GM12878 (cell line): ENCODE measurements at regions not wholly inside any gene's neighbourhood (a gene's known extent, or its start where the extent isn't known, plus 50 kb on each side); places are given as distances from the start of the nearest gene placed in this dataset.

Experiments used
- ATAC-seq: fragments of 200-7000 bp; cut with Tn5 transposase; 3 replicates; pipeline ENCODE4 v1.9.1; 2020; ENCODE audit warnings: mild to moderate bottlenecking, moderate library complexity
- BruUV-seq: library from RNA; stranded (reverse); fragments of 400-500 nt; replicated peaks from 2 replicates; lab custom pipeline; 2021; lab: Mats Ljungman, UMichigan
- CTCF ChIA-PET: fragments of 300-600 bp; sonication (Branson Sonifier 250); formaldehyde crosslinking; extraction: SDS; loops from one replicate; lab custom pipeline; 2021; ENCODE audit warnings: inconsistent platforms; lab: Yijun Ruan, JAX
- POLR2A ChIA-PET: fragments of 350-600 bp; formaldehyde crosslinking; extraction: SDS; loops from one replicate; lab custom pipeline; 2021; ENCODE audit warnings: inconsistent platforms; lab: Charles Lee
- RAD21 ChIA-PET: fragments of 300-600 bp; sonication (Branson Sonifier 250); formaldehyde crosslinking; loops from one replicate; lab custom pipeline; 2023; ENCODE audit warnings: antibody characterized with exemption; ENCODE audit not compliant: unreplicated experiment; lab: Charles Lee
- SMC1A ChIA-PET: fragments of 300-600 bp; sonication (Branson Sonifier 250); formaldehyde crosslinking; loops from one replicate; lab custom pipeline; 2023; ENCODE audit not compliant: unreplicated experiment, uncharacterized antibody; lab: Charles Lee
- DNase-seq: peaks from one replicate; pipeline ENCODE4 v3.0.0-alpha.2; 2011; ENCODE audit warnings: low read depth, low spot score
- FAIRE-seq: peaks from 3 replicates; lab custom pipeline; 2011; peaks lifted over from hg19 to GRCh38; lab: Jason Lieb, UNC
- H2AFZ ChIP-seq: 2 replicates; pipeline ENCODE4 v1.6.0; 2011; ENCODE audit warnings: low read depth, low read length, control low read depth; ENCODE audit not compliant: control insufficient read depth
- H3K27ac ChIP-seq: 2 replicates; pipeline ENCODE4 v1.5.1; 2011; ENCODE audit warnings: control low read depth; ENCODE audit not compliant: control insufficient read depth, insufficient read depth
- H3K27me3 ChIP-seq, 2 experiments: replicated peaks in 1 of 2; 2 replicates each; pipeline versions ENCODE4 v1.6.0 to v1.6.1; 2011; ENCODE audit warnings: low read length in 1 of 2; ENCODE audit not compliant: control insufficient read depth in 2 of 2, insufficient read depth in 2 of 2
- H3K36me3 ChIP-seq, 2 experiments: 2 replicates each; pipeline ENCODE4 v1.5.1; 2011; ENCODE audit warnings: low read length in 1 of 2; ENCODE audit not compliant: control insufficient read depth in 2 of 2, insufficient read depth in 2 of 2
- H3K4me1 ChIP-seq: 2 replicates; pipeline ENCODE4 v1.6.1; 2011; ENCODE audit warnings: mild to moderate bottlenecking, low read length, moderate library complexity, mixed read lengths; ENCODE audit not compliant: control insufficient read depth, insufficient read depth
- H3K4me2 ChIP-seq: 2 replicates; pipeline ENCODE4 v1.6.0; 2011; ENCODE audit warnings: control low read depth; ENCODE audit not compliant: control insufficient read depth, insufficient read depth
- H3K4me3 ChIP-seq: fragments of 200-600 bp; sonication (generic); 2 replicates; pipeline ENCODE4 v1.5.1; 2016
- H3K79me2 ChIP-seq: 2 replicates; pipeline ENCODE4 v1.6.0; 2011; ENCODE audit warnings: low read length; ENCODE audit not compliant: control insufficient read depth, insufficient read depth
- H3K9ac ChIP-seq: 2 replicates; pipeline ENCODE4 v1.8.0; 2011; ENCODE audit warnings: low read length, control low read depth, mixed read lengths; ENCODE audit not compliant: control insufficient read depth, insufficient read depth
- H3K9me3 ChIP-seq: replicated peaks from 3 replicates; pipeline ENCODE4 v1.5.1; 2011; ENCODE audit warnings: mild to moderate bottlenecking, low read length; ENCODE audit not compliant: control insufficient read depth, insufficient read depth
- H4K20me1 ChIP-seq: 2 replicates; pipeline ENCODE4 v1.6.0; 2011; ENCODE audit not compliant: control insufficient read depth, insufficient read depth
- ASH2L ChIP-seq: fragments of 300-600, 200-600 bp; sonication (generic); IDR thresholded peaks from 2 replicates; pipeline ENCODE4 v1.6.1; 2017; ENCODE audit warnings: low read depth, mild to moderate bottlenecking, borderline replicate concordance
- CEBPZ ChIP-seq: fragments of 150-350 bp; IDR thresholded peaks from 2 replicates; pipeline ENCODE4 v1.6.1; 2016; ENCODE audit warnings: low read depth, low read length
- ELK1 ChIP-seq: IDR thresholded peaks from 2 replicates; pipeline ENCODE4 v1.6.1; 2012; ENCODE audit warnings: low read depth, low read length, improper control_type of control experiment
- IKZF2 ChIP-seq, 2 experiments: fragments of 450-650 bp; IDR thresholded peaks; 2 replicates each; pipeline ENCODE4 v1.6.1; 2017; ENCODE audit warnings: mild to moderate bottlenecking in 2 of 2, moderate library complexity in 2 of 2
- MEF2B ChIP-seq: fragments of 450-650 bp; IDR thresholded peaks from 2 replicates; pipeline ENCODE4 v1.6.1; 2018; ENCODE audit warnings: mild to moderate bottlenecking, moderate library complexity; ENCODE audit not compliant: partially characterized antibody, poor library complexity, severe bottlenecking
- NR2C2 ChIP-seq: IDR thresholded peaks from 2 replicates; pipeline ENCODE4 v1.6.1; 2011; ENCODE audit warnings: borderline replicate concordance, low read depth; ENCODE audit not compliant: control insufficient read depth, insufficient read length
- PML ChIP-seq: IDR thresholded peaks from 2 replicates; pipeline ENCODE4 v1.6.1; 2012; ENCODE audit warnings: low read length, inconsistent platforms
- RFX5 ChIP-seq: IDR thresholded peaks from 2 replicates; pipeline ENCODE4 v1.6.1; 2011; ENCODE audit warnings: low read depth, low read length, improper control_type of control experiment
- SRF ChIP-seq, 2 experiments: IDR thresholded peaks; 2 replicates each; pipeline ENCODE4 v1.6.1; 2011; ENCODE audit warnings: low read depth in 2 of 2, low read length in 2 of 2, mild to moderate bottlenecking in 1 of 2, moderate library complexity in 1 of 2
- SUPT20H ChIP-seq: IDR thresholded peaks from 2 replicates; pipeline ENCODE4 v1.6.1; 2011; ENCODE audit warnings: low read depth, mild to moderate bottlenecking, low read length, moderate library complexity, borderline replicate concordance; ENCODE audit not compliant: control insufficient read depth
- WRNIP1 ChIP-seq: IDR thresholded peaks from 2 replicates; pipeline ENCODE4 v1.6.1; 2011; ENCODE audit warnings: low read depth, low read length, improper control_type of control experiment, borderline replicate concordance
- ZZZ3 ChIP-seq: IDR thresholded peaks from 2 replicates; pipeline ENCODE4 v1.6.1; 2011; ENCODE audit warnings: low read depth; ENCODE audit not compliant: control insufficient read depth, insufficient read length
- WGBS: methylation state at CpG from one replicate; pipeline ENCODE4 v1.1.6; 2016; ENCODE audit warnings: low lambda C conversion rate; ENCODE audit not compliant: insufficient replicate concordance, insufficient coverage; ENCODE audit errors: missing lambda C conversion rate; 5-methylcytosine and 5-hydroxymethylcytosine counted together
- in situ Hi-C: fragments of 300-500 bp; cut with MboI; formaldehyde crosslinking; loops from 9 replicates; pipeline ENCODE4 v1.14.3; 2018; ENCODE audit warnings: mixed read lengths
- intact Hi-C: fragments of 100-400 bp; cut with micrococcal nuclease; formaldehyde crosslinking; loops from one replicate; pipeline ENCODE4 v1.14.2; 2022; ENCODE audit not compliant: unreplicated experiment
- TF ChIP-seq, protein P1 (sequence below): fragments of 450-650 bp; IDR thresholded peaks from 2 replicates; pipeline ENCODE4 v1.6.1; 2016; ENCODE audit warnings: mild to moderate bottlenecking, moderate library complexity, borderline replicate concordance

- TF ChIP-seq PML, result no peak
- TF ChIP-seq, all 136 proteins: peak for 0
Observed at GRCh38 chr2:173654161-173654895, 299.7 kb downstream of the CDCA7 start (continued).

GRCh38 chr2:173654896-173655265 is 300.2 kb downstream of the CDCA7 start:
- ChIA-PET RAD21 (no interaction called here), POLR2A (no interaction called here), CTCF (no interaction called here), SMC1A (interaction anchor here (0.9 kb wide), 1 partner anchor 8 kb away, joined by 3 read pairs; no protein-coding TSS in a partner anchor)
- no peaks in the 10 kb centered on the region; a peak in 1 of 4 replicates for H3K27me3 ChIP-seq
- no peak for DNase-seq
- FAIRE-seq, result no peak
- in situ Hi-C loops, result no loop called here
- no TSS peak for BruUV-seq
- no peaks in the 10 kb centered on the region for H3K79me2 ChIP-seq
- intact Hi-C loops, result no loop called here
- no peak overlapping the region for H3K27ac ChIP-seq
- no peak overlapping the region for H3K4me2 ChIP-seq
- no peak for ATAC-seq
- H3K4me3 ChIP-seq, result no peak overlapping the region
- H3K36me3 ChIP-seq, result no peaks in the 10 kb centered on the region
- no peaks in the 10 kb centered on the region for H3K9me3 ChIP-seq
- H2AFZ ChIP-seq, result no peak overlapping the region
- no peaks in the 10 kb centered on the region for H4K20me1 ChIP-seq
- 29% methylated on average over 5 of the region's 5 CpGs for WGBS
- H3K4me1 ChIP-seq, result no peaks in the 10 kb centered on the region
- H3K9ac ChIP-seq, result no peak overlapping the region
- no peak for TF ChIP-seq NR2C2
- no peak for TF ChIP-seq SRF (IDR thresholded peaks at IDR 0.05; ENCODE audit: low read depth in 2 of 2, low read length in 2 of 2)
- TF ChIP-seq SUPT20H, result no peak
- TF ChIP-seq RFX5, result no peak
- no peak for TF ChIP-seq WRNIP1
- no peak for TF ChIP-seq CEBPZ
- TF ChIP-seq MEF2B, result no peak
- TF ChIP-seq, protein P1, sequence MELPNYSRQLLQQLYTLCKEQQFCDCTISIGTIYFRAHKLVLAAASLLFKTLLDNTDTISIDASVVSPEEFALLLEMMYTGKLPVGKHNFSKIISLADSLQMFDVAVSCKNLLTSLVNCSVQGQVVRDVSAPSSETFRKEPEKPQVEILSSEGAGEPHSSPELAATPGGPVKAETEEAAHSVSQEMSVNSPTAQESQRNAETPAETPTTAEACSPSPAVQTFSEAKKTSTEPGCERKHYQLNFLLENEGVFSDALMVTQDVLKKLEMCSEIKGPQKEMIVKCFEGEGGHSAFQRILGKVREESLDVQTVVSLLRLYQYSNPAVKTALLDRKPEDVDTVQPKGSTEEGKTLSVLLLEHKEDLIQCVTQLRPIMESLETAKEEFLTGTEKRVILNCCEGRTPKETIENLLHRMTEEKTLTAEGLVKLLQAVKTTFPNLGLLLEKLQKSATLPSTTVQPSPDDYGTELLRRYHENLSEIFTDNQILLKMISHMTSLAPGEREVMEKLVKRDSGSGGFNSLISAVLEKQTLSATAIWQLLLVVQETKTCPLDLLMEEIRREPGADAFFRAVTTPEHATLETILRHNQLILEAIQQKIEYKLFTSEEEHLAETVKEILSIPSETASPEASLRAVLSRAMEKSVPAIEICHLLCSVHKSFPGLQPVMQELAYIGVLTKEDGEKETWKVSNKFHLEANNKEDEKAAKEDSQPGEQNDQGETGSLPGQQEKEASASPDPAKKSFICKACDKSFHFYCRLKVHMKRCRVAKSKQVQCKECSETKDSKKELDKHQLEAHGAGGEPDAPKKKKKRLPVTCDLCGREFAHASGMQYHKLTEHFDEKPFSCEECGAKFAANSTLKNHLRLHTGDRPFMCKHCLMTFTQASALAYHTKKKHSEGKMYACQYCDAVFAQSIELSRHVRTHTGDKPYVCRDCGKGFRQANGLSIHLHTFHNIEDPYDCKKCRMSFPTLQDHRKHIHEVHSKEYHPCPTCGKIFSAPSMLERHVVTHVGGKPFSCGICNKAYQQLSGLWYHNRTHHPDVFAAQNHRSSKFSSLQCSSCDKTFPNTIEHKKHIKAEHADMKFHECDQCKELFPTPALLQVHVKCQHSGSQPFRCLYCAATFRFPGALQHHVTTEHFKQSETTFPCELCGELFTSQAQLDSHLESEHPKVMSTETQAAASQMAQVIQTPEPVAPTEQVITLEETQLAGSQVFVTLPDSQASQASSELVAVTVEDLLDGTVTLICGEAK, result no peak
- no peak for TF ChIP-seq ZZZ3
- no peak for TF ChIP-seq IKZF2 (IDR thresholded peaks at IDR 0.05)
- TF ChIP-seq ELK1, result no peak
- TF ChIP-seq ASH2L, result no peak
